HG03575 (cell line): ENCODE measurements at regions not wholly inside any gene's neighbourhood (a gene's known extent, or its start where the extent isn't known, plus 50 kb on each side); places are given as distances from the start of the nearest gene placed in this dataset.
"Not testable (repeated sequence)": the region's sequence is repeated elsewhere in the genome, so short reads cannot be mapped to it uniquely, and the experiment has no call there.

Source experiments
- ATAC-seq: cut with Tn5 transposase; IDR thresholded peaks from one replicate; pipeline ENCODE4 v1.9.1; 2021; ENCODE audit not compliant: unreplicated experiment, insufficient number of reproducible peaks, low FRiP score; ENCODE audit errors: extremely low read depth

DNA sequence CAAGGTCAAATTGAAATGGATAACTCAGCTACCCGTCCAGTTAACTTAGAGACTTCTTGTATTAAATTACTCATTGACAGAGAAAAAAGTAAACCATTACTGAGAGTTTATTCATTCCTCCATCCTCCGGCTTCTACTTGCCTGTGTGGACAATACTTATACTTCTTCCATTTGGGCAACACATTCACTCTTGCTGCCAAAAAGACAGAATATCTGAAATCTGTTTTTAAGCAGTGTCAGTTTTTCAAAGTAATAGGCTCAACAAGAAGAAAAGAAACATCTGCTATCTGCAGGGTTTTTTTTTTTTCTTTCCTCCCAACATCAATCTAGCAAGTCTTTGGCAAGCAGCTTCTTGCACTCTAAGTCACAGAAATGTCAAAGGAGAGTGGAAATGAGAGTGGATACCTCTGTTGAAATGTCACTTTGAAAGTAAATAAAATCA, 1142.8 kb downstream of the PCDH9 start:
- no peak for ATAC-seq

DNA sequence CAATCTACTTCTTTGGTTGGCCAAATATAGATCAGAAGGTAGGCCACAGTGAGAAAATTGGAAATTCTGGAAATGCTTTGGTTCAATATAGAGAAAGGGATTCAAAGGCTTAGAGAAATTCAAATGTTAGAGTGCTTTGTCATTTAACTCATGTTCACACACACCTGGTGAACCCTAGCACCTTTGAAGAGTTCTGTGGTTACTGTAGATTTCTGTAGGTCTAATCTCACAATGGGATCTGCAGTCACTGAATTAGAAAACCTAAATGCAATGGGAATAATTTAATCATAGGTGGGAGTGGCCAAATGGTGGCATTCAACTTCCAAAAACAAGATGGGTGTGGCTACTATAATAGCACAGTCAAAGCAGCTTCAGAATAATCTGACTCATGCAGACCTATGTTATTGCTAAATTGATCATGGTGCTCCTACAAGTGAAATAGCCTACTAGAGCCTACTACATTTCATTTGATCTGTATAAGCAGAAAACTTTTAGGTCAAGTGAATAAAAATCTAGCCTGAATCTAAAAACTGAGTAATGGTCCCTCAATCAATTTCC, 1152.9 kb downstream of the PCDH9 start:
- ATAC-seq = no peak

DNA sequence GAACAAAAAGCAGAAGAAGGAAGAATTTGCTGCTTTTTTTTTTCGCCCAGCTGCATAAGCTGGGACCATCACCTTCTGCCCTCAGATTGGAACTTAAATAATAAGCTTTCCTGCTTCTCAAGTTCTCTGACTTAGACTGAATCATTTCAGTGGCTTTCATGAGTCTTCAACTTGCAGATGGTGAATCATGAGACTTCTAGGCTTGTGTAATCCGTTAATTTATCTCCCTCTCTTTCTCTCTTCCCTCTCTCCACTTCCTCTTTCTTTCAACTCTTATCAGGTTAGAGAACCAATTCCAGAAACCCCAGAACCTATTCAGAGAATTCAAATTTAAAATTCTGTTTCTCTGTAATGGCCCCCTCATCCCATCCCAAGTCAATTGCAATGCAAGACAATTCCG, 1153.7 kb downstream of the PCDH9 start:
- ATAC-seq = no peak

DNA sequence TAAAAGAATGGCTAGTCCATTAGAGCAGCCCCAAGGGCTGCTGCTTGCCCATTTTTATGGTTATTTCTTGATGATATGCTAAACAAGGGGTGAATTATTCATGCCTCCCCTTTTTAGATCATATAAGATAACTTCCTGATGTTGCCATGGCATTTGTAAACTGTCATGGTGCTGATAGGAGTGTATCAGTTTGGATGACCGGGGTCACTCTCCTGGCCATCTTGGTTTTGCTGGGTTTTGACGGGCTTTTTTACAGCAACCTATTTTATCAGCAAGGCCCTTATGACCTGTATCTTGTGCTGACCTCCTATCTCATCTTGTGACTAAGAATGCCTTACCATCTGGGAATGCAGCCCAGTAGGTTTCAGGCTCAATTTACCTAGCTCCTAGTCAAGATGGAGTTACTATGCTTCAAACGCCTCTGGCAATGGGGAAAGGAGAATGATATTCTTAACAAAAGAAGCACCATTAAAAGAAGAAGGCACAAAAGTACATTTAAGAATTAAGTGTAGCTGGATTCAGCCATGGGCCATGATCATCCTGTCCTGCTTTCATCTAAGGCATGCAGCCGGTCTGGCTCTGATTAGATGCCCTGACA, 1156.0 kb downstream of the PCDH9 start:
- no peak for ATAC-seq

DNA sequence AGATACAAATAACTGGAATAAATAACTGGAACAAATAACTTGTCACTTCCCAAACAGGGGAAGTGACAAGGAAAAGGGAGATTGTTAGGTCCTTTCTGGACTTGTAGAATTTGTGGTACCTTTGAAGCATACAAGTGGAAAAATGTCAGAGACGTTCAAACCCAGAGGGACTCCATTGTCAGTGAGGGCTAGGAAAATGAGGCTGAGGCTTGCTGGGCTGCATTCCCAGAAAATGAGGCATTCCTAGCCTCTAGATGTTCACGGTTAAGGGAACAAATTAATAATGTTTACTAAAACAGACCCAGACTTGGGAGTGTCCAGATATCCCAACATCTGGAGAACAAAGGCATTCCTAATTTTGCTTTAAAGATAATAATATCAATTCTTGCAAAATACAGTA, 1158.0 kb downstream of the PCDH9 start:
- ATAC-seq = not testable (repeated sequence)

DNA sequence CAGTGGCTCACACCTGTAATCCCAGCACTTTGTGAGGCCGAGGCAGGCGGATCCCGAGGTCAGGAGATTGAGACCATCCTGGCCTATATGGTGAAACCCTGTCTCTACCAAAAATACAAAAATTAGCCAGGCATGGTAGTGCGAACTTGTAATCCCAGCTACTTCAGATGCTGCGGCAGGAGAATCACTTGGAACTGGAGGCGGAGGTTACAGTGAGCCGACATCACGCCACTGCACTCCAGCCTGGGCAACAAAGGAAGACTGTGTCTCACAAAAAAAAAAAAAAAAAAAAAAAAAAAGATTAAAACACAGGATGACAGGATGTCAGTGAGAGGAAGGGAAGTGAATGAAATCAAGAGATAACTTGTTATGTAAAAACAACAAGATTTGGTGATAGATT, 1158.5 kb downstream of the PCDH9 start:
- ATAC-seq = no peak

DNA sequence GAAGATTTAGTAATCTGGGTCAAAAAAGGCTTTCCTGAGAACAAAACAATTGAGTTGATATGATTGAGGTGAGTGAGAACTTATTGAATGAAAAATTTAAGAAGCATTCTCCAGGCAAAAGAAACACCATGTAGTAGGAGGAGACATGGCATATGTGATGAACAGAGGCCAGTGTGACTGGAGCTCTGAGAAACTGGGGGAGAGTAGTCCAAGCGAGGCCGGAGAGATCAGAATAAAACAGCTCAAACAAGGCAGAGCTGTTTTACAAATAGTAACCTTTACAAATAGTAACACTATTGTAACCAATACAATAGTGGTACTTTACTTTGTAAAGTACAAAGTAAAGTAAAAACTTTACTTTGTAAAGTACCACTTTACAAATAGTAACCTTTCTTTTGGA, 1159.1 kb downstream of the PCDH9 start:
- no peak for ATAC-seq

DNA sequence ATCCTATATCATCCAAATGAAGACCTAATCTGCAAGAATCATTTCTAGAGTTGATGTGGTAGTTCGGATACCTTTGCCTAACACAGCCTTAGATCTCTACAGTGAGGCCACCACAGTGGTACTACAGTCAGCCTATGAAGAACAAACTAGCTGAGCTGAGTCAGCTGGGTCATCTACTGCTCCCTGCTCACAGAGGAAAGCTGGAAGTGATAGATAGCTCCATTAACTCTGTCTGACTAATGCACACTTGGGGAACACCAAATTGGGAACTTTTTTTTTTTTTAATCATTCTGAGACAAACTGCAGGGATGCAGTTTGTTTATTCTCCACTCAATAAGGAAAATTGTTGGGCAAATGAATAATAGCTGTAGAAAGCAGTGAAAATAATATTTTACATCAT, 1160.6 kb downstream of the PCDH9 start:
- no peak for ATAC-seq

DNA sequence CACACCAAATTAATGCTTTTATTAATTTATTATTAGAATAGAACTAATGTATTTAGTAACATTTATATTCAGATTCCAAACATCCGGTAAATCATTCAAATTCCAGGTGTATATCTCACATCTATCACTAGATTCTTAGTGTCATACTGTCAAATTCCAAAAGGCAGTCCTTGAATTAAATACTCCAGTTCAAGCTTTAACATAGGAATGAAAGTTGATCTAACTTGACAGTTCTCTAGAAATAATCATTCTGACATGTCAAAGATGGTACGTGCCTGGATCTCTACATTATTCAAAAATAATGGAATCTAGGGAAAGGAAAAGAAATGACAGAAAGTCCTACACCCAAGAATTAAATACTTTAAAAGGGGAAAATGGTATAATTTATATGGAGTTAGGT, 1161.5 kb downstream of the PCDH9 start:
- no peak for ATAC-seq

DNA sequence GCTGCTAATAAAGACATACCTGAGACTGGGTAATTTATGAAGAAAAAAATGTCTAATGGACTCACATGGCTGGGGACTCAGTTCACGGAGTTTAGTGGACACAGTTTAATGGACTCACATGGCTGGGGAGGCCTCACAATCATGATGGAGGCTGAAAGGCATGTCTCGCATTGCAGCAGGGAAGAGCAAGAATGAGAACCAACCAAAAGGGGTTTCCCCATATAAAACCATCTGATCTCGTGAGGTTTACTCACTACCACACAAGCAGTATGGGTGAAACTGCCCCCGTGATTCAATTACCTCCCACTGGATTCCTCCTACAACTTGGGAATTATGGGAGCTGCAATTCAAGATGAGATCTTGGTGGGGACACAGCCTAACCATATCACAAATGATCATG, 1181.2 kb downstream of the PCDH9 start:
- ATAC-seq = no peak

DNA sequence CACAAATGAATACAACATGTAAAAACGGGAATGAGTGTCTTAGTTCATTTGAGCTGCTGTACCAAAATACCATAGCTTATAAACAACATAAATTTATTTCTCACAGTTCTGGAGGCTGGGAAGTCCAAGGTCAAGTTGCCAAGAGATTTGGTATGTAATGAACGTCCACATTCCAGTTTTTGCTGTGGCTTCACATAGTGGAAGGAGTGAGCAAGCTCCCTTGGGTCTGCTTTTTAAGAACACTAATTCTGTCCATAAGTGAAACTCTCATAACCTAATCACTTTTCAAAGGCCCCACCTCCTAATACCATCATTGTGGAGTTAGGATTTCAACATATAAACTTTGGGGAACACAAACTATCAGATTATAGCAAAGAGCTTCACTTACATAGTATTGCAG, 1189.6 kb downstream of the PCDH9 start:
- no peak for ATAC-seq

DNA sequence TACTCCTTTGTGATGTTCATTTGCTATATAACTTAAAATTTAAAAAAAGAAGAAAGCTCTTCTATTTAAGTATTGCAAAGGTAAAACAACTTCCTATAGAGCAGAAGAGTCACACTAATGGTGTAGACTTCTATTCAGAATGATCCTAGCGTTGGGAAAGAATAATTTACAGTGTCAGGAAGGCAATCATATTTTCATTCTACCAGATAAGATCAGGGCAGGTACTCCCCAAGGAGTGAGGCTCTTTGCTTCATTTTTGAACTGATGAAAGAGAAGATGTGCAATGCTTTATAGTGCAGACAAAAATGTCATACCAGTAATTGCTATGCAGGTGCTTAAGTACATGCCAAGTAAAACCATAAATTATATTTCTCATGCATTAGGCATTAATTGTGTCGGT, 1193.0 kb downstream of the PCDH9 start:
- no peak for ATAC-seq

DNA sequence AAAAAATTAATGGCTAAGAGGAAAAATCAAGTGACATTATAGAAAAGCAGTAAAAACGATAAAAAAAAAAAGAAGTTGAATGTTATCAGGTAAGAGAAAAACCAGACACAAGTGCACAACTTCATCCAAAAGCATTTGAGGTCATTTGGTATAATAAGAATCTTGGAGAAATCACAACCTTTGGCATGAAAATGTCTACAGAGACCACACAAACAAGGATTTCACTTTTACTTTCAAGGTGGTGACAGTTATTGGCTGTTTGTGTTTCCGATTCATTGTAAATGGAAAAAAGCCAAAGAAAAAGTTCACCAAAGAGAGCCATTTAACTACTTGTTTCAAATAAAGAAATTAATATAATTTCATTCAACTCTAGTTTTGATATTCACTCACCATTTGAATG, 1193.5 kb downstream of the PCDH9 start:
- ATAC-seq = no peak

DNA sequence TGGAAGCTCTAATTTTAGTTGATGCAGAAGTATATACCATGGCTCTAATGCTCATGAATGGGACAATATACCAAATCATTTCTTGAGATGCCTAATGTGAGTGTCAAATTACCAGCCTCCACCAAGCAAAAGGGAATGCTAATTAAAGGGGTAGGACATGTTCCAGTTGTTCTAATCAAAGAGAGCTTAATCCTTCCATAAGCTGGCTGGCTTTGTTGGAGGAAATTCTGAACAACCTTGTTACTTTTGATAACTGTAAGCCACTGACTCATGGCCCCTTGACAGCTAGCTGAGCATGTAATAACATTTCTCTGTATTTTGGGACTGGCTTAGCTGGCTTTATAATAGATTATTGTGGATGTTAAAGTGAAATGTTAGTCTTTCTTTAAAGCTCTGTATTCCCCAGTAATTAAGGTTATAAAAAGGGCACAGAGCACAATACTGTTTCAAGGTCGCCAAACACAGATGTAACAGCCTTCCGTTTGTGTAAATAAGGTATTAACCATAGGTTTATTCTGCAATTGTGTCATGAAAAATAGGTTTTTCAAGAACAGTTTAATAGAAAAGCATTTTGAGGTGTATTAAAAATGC, 1194.0 kb downstream of the PCDH9 start:
- no peak for ATAC-seq

DNA sequence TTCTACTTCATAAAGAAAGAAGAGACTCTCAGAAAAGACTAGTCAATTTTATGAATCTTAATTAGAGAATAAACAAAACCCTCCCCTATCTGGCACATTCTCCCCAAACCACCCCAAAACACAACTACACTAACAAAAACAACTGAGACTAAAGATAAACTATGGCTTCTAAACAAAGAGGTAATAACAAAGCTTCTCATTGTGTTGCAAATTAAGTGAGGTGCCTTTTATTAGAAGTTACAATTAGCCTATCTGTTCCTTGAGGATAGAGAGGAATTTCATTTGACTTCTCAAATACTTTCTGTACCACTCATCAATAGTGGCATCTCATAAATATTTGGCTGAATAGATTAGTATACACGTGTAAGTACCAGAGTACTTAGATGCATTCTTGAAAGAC, 1196.2 kb downstream of the PCDH9 start:
- ATAC-seq = no peak

DNA sequence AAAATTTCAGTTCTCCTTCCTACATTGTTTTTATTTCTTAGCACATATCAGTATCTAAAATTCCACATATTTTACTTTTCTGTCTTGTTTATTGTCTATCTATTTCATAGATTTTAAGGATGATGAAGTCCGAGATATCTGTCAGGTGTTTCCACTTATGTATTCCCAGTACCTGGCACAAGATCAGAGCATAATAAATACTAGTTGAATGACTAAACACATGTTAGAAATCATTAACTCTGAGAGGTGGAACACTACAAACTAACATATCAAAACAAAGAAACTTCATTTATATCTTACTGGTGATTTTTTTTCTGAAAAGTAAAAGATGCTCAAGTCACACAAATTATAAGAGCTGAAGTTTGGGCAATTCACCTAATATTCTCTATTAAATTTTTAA, 1208.3 kb downstream of the PCDH9 start:
- no peak for ATAC-seq

DNA sequence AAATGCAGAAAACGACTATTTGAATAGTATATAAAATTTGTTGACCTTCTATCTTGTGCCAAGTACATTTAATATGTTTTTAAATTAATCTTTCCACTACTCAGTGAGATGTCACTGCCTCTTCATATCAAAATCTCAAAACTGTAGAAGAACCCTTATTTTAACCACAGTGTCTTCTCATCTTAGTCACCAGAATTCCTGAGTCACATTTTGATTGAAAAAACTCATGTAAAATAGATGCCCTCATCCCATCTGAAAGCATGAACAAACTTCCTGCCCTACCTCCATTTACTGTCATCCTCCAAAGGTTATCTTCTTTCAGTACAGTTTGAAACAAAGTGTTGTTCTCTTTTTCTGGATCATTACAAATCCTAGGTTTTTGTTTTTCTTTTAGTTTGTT, 1215.4 kb downstream of the PCDH9 start:
- ATAC-seq = no peak

DNA sequence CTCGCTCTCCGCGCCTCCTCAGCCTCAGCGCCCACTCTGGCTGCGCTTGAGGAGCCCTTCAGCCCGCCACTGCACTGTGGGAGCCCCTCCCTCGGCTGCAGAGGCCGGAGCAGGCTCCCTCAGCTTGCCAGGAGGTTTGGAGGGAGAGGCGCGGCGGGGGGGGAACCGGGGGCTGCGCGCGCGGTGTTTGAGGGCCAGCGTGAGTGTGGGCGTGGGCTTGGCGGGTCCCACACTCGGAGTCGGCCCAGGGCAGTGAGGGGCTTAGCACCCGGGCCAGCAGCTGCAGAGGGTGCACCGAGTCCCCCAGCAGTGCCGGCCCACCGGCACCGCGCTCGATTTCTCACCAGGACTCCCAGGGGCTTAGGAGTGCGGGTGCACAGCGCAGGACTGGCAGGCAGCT, 1220.9 kb downstream of the PCDH9 start:
- ATAC-seq = no peak

DNA sequence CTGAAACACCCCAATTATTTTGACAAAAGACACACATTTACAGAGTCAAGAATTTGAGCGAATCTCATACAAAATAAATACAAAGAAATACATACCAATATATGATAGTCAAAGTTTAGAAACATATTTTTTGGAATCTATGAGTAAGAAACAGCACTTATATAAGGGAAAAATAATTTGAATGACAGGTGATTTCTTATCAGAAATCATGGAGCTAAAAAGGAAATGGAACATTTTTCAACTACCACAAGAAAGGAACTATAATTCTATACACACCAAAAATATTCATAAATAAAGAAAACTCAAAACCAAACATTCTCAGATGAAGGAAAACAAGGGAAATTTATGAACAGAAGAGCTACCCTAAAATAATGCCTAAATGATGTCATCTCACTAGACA, 1226.6 kb downstream of the PCDH9 start:
- no peak for ATAC-seq

DNA sequence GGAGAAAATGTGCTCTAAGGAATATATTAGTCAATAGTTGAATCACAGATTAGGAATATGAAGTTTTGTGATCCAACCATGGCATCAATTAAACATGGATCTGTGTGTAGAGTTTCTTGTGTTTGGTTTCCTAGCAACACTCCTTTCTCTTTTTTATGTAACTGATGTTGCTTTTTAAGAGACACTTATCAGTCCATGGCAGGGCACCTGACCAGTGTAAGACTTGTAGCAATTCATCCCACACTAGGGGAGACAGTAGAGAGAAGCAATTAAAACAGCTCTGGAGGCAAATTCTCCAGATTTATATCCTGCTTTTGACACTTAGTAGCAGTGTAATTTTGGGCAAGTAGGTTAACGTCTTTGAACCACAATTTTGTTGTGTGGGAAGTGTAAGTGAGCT, 1229.0 kb downstream of the PCDH9 start:
- no peak for ATAC-seq

DNA sequence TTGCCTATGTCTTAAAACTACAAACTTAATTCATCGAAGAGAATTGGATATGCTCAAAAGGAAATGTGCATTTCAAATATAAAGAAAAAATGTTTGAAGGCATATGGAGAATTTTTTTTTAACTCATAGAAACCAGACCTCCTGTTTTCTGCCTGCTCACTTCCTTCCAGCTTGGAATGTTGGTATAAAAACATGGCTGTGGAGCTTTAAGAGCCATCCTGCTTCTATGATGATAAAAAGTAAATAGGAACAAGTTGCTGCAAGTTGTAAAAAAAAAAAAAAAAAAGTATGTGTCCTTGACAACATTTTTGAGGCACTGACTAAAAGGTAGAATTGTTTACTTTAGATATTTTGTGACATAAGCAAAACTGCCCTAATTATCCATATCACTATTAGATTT, 1230.7 kb downstream of the PCDH9 start:
- ATAC-seq = no peak
